Gastrocnemius medialis (tissue), 4 donors: ENCODE measurements at regions not wholly inside any gene's neighbourhood (a gene's known extent, or its start where the extent isn't known, plus 50 kb on each side); places are given as distances from the start of the nearest gene placed in this dataset.

Experiments used
- CTCF ChIP-seq, 5 experiments: fragments of 450-650 bp in 3 of 5; fragments of 200-600 bp in 2 of 5; sonication (generic) in 2 of 5; IDR thresholded peaks in 4 of 5; conservative IDR thresholded peaks in 1 of 5; 1 replicate in 4 of 5; 2 replicates in 1 of 5; pipeline ENCODE4 v1.5.1; 2016 to 2019; ENCODE audit warnings: antibody characterized with exemption in 5 of 5, mild to moderate bottlenecking in 3 of 5, moderate library complexity in 3 of 5
- POLR2A ChIP-seq, 2 donors: fragments of 450-650 bp; IDR thresholded peaks; one replicate each; pipeline ENCODE4 v1.6.1; 2017; ENCODE audit warnings: antibody characterized with exemption in 2 of 2, mild to moderate bottlenecking in 2 of 2, moderate library complexity in 2 of 2

- no peak for TF ChIP-seq CTCF (IDR thresholded peaks at IDR 0.05 in 4 of 5, conservative IDR thresholded peaks at IDR 0.05 in 1 of 5)
- TF ChIP-seq POLR2A (IDR thresholded peaks at IDR 0.05) = no peak
Observed at GRCh38 chr6:23980965-23981364, 145.1 kb upstream of the NRSN1 start.
